Suppressor macrophage treated with lipopolysaccharide for 4 hours (primary cell): ENCODE measurements at regions not wholly inside any gene's neighbourhood (a gene's known extent, or its start where the extent isn't known, plus 50 kb on each side); places are given as distances from the start of the nearest gene placed in this dataset.
"Not testable (repeated sequence)": the region's sequence is repeated elsewhere in the genome, so short reads cannot be mapped to it uniquely, and the experiment has no call there.

ENCODE experiments used
- DNase-seq: peaks from one replicate; pipeline ENCODE4 v3.0.0-alpha.2; 2020

DNA sequence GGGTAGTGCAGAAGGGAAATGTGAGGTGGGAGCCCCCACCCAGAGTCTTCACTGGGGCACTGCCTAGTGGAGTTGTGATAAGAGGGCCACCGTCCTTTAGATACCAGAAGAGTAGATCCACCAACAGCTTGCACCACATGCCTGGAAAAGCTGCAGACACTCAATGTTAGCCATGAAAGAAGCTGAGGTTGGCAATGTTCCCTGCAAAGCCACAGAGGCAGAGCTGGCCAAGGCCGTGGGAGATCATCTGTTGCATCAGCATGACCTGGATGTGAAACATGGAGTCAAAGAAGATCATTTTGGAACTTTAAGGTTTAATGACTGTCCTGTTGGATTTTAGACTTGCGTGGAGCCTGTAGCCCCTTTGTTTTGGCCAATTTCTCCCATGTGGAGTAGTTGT lies 468.4 kb upstream of the FOXG1 start:
- no peak for DNase-seq

DNA sequence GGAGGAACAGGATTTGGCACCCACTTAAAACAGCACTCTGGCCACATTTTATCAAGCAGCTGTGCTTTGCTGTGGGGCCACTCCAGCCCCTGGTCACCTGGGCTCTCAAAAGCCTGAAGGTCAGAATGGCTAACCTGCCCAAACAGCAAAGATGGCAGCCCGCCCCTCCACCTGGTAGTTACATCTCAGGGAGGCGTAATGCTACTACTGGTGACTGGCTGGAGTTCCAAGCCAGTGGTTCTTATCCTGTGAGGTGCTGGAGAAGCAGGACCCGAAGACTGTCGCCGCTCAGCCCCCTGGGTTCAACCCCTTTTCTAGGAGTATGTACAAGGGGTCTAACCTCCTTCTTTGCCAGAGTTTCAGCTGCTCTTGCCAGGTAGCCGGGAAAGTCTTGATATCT lies 467.4 kb upstream of the FOXG1 start:
- no peak for DNase-seq

DNA sequence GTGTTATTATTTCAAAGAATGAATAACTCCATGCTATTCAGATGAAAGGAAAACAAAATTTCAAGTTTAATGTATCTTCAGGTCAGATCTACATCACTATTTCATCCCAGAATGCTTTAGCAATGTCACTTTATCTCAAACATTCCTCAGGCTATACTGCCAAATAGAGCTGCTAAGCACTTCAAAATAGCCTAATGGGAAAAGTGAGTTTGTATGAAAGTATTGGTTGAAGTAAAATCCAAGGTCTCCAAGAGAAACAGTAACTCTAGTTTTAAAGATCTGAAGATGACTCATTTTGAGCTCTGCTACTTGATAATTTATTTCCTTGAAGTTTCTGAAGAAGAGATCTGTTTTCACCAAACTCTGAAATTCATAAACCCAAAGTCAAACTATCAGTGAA lies 466.2 kb upstream of the FOXG1 start:
- no peak for DNase-seq

DNA sequence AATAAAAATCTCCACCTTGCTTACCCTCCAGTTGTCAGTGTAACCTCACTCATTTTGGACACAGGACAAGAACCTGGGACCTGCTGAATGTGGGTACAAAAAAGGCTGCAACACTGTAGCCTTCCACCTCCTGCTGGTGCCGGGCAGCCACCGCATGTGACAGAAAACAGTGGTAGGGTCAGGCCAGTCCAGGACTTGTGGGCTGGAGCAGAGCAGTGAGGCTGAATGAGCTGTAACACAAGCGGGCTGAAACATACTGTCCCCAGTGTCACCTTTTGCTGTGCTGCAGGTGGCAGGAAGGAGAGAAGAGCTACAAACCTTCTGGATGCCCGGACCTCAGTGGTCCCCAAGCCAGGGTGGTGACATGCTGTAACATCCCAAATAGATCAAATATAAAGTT lies 465.4 kb upstream of the FOXG1 start:
- DNase-seq = no peak

DNA sequence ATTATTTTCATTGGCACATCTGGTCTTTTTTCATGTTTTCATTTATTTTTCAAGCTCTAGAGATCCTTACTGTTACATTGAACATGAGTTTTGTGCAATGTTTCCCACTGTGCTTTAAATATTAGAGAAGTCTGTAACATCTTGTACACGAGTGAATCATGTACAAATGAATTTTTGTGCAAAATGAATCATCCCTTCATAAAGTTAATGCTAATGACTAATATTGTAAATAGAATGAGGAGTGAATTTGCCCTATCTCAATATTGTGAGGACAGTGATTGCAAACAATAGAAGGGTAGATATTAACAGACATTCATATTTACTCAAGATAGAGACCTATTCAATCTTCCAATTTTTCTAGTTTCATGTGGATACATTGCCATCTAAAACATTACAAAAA lies 463.3 kb upstream of the FOXG1 start:
- DNase-seq = no peak

DNA sequence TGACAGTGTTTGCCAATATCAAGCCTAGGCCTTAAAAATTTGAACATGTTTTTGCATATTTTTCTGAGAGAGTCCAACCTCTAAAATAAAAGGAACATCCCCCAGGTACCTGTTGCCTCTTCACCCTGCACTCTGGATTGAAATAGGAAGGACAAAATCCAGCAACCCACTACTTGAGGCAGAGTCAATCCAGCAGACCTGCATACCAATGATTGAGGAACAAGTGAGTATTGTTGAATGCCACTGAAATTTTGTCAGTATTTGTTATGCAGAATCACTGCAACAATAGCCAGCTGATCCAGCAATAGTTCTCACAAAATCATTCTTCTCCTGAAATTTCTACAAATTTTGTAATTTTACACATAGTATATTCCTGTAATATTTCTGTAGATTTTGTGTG lies 460.6 kb upstream of the FOXG1 start:
- no peak for DNase-seq

DNA sequence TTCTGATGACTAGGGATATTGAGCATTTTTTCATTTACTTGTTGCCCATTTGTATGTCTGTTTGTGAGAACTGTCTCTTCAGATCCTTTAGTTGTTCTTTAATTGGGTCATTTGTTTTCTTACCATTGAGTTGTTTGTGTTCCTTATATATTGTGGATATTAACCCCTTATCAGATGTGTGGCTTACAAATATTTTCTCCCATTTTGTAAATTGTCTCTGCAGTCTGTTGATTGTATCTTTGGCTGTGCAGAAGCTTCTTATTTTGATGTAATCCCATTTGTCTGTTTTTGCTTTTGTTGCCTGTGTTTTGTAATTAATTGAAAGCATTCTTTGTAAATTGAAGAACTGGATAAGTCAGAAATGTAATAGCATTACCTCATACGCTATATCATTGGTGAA lies 459.1 kb upstream of the FOXG1 start:
- no peak for DNase-seq

DNA sequence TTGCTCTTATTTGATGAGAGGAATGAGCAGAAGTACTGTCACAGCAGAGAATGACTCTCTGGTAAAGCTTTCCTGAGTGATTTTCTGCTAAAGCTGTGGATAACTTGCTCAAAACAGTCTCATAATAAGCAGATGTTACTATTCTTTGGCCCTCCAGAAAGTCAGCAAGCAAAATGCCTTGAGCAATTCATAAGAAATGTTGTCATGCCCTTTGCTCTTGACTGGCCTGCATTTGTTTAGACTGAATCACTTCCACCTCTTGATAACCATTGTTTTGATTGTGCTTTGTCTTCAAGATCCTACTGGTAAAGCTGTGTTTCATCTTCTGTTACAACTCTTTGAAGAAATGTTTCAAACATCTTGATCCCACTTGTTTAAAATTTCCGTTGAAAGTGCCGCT lies 457.9 kb upstream of the FOXG1 start:
- no peak for DNase-seq

DNA sequence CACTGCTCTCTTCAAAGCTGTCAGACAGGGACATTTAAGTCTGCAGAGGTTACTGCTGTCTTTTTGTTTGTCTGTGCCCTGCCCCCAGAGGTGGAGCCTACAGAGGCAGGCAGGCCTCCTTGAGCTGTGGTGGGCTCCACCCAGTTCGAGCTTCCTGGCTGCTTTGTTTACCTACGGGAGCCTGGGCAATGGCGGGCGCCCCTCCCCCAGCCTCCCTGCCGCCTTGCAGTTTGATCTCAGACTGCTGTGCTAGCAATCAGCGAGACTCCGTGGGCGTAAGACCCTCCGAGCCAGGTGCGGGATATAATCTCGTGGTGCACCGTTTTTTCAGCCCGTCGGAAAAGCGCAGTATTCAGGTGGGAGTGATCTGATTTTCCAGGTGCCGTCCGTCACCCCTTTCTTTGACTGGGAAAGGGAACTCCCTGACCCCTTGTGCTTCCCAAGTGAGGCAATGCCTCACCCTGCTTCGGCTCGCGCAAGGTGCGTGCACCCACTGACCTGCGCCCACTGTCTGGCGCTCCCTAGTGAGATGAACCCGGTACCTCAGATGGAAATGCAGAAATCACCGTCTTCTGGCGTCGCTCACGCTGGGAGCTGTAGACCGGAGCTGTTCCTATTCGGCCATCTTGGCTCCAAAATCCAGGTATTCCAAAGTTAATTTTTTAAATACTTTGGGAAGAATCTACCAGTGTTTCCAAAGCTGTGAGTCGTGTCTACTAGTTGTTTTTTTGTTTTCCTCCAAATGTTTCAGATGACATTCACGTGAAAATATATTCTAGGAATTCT lies 448.5 kb upstream of the FOXG1 start:
- not testable (repeated sequence) for DNase-seq

DNA sequence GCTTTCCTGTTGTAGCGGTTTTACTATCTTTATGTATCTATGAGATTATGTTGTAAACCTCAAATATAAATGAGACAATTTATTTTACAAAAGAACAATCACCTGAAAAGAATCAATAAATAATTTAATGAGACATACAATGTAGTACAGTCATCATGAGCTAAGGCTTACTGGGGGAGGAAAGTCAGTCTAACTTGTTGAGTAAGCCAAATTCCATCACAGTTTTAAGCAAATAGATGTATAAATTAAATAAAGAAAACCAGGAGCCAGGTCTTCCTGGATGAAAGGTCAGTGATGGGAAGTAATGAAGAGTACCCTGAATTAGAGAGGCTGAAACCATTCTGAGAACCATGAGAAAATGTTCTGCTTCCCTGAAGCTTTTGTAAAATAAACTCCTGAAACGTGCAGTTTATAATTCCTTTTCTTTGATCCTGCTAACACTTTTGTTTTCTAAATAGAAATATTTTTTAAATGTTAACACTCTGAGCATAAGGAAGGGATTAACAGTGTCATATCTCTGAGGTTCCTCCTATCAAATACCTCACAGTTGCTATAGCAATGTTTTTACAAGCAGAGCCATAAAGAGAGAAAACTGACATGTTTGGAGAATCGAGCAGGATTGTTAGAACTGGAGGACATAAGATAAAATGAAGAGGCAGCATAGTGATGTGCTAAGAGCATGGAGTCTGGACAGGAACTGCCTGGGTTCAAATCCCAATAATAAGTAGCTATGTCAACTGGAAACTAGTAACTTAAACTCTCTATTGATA lies 444.9 kb upstream of the FOXG1 start:
- no peak for DNase-seq

DNA sequence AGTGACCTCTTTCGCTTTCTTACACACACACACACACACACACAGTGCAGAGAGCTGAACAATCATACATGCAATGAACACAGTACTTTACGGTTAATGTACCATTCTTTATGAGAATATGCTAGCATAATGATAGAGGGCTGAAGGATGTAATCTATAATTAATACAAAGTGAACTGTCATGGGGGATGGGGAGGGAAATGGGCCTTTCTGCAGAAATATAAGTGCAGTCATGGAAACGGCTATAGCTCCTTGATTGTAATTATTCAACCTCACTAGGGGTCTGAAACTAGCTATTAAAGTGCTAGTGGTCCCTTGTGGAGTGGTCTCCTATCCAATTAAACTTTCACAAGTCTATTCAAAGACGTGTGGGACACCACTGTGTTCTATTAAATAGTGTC lies 443.2 kb upstream of the FOXG1 start:
- no peak for DNase-seq

DNA sequence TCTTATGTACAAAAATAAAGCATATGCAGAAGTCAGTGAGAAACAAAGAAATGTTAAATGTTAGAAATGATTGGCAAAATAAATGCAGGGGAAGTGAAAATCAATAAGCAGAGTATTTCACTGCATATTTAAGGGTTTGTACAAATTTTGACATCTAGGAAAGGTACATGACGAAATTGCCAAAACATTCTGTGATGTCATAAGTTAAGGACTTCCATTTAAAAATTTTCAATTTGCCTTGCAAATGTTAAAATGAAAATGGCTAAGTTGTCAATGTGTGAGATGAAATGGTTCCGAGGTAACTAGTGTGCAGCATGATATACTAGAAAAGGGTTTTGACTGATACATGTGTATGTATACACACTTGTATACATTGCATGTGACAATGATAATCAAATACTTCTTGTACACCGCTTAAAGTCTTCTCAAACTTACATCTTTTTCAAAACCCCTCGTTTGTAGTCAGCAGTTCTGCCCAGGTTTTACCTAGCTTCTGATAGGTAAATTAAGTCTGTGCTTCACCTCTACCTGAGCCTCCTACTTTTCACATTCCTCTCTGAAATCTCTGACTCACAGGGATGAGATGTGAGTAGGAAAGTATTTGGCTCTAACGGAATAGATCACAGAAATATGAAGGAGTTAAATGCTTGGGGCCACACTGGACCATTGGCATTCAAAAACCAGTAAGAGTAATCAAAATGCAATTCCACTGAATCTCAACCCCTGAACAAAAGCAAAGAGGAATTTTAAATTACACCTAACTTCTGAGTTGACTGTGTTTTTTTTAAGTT lies 442.4 kb upstream of the FOXG1 start:
- DNase-seq = no peak

DNA sequence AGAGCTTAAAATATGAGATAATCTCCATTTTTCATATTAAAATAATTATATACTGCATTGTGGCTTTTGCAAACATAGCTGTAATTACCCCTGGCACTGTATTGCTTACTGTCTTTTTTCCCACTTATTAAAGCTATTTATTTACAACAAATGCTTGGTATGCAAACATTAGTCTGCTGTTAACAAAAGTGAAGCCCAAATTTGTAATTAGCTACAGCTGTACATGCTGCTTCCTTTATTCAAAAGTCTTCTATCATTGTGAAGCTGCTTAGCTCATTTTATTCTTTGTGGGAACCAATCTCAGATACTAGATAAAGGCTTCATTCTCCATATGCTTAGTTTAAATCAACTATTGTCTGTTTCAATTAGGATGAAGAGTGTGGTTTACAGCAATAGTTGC lies 425.8 kb upstream of the FOXG1 start:
- no peak for DNase-seq

DNA sequence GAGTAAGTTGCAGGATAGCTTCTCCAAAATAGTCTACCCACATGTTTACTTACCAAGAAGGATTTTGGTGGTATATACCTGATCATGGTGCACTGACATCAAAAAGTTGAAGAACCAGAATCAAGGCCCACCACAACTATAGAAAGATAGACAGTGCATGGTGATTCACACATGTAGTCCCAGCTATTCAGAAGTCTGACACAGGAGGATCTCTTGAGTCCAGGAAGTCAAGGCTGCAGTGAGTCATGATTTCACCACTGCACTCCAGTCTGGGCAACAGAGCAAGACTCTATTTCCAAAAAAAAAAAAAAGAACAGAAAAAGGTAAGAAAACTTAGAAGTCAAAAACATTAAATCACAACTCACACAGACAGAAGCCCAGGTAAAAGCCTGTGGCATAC lies 422.2 kb upstream of the FOXG1 start:
- no peak for DNase-seq

DNA sequence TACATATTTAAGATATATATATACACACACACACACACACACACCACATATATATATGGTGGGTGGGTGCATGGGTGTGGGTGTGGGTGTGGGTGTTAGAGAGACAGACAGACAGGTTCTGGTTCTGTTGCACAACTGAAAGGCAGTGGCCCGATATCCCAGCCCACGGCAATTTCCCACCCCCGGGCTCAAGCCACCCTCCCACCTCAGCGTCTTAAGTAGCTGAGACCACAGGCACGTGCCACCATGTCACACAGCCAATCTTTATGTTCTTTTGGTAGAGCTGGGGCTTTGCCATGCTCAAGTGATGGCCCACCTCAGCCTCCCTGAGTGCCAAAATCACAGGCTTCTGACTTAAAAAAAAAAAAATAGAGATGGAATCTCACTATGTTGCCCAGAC lies 417.8 kb upstream of the FOXG1 start:
- DNase-seq = no peak

DNA sequence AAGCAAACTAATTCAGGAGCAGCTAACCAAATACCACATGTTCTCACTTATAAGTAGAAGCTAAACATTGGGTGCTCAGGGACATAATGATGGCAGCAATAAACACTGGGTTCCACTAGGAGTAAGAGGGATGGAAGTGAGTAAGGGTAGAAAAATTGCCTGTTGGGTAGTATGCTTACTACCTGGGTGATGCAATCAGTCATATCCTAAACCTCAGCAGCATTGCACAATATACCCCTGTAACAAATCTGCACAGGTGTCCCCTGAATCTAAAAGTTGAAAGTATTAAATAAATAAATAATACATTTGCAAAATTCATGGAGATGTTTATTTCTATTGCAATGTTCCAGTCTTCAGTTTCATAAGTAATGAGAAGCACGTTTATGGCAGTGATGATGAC lies 409.8 kb upstream of the FOXG1 start:
- DNase-seq = no peak

DNA sequence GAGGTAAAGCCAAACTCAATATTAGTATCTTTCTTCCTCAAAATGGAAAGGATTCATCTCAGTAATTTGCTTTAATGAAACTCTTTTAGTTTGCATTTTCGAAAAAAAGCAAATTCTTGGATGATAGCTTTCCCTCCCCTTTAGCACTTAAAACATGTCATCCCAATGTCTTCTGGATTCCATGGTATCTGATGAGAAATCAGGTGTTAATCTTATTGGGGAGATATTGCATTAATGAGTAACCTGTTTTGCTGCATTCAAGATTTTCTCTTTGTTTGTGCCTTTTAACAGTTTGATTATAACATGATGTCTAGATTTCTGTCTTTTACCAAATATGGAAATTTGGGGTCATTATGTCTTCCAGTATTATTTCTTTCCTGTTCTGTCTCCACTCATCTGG lies 405.1 kb upstream of the FOXG1 start:
- DNase-seq = no peak

DNA sequence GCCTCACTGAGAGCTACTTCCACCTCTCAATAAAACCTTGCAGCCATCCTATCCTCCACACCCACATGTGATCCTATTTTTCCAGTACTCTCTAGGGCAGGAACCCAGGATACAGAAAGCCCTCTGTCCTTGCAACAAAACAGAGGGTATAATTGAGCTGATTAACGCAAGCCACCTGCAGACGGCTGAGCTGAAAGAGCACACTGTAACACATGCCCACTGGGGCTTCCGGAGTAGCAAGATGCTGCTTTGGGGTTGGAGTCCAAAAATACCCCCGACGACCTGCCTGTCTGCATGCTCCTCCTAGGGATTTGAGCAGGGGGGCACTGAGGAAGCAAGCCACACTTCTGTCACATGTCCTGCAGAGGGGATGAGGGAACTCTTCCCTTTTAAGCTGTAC lies 401.1 kb upstream of the FOXG1 start:
- no peak for DNase-seq

DNA sequence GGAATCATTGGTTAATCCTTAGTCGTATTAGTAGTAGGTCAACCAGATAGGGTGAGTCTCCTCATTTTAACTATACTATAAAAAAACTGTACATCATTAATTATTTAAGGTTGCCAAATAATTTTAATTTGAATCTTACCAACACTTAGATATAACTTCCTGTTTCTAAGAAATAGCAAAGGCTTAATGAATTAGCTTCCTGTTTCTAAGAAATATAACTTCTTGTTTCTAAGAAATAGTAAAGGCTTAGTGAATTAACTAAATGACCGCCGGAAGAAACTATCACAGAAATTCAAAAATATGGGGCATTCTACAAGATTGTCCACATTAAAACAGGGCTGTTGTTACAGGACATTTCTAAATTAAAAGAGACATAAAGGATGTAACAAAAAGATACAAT lies 392.9 kb upstream of the FOXG1 start:
- no peak for DNase-seq

DNA sequence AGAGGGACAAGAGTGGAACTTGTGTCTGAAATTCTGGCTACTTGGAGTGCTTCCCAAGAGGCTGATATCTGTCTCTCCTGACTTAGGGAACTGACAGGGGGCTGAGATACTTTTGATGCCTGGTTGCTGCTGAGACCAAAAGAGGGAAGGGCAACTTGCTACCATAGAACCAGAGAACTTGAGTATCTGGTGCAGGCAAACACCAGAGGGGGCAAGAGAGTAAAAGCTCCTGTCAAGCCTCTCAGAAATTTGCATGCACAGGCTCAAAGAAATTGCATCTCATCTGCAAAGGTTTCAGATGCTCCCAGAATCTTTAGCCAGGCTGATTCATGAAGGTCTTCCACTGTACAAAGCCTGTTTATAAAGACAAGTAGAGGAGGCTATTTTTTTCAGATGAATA lies 391.3 kb upstream of the FOXG1 start:
- no peak for DNase-seq

DNA sequence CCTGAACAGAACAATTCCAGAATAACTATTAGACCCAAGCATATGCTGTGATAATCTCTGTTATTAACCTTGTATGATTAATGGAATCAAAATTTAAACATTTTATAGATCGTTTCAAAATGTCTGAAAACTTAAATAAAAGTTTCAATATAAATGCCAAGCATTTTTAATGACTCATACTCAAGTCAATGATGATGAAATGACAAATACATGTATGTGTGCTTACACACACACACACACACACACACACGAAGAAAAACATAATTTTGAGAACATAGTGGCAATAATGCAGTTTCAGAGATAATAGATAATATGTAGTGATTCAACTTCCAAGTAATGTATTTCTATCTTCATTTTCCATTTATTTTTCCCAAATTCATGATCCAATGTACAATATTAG lies 384.9 kb upstream of the FOXG1 start:
- no peak for DNase-seq

DNA sequence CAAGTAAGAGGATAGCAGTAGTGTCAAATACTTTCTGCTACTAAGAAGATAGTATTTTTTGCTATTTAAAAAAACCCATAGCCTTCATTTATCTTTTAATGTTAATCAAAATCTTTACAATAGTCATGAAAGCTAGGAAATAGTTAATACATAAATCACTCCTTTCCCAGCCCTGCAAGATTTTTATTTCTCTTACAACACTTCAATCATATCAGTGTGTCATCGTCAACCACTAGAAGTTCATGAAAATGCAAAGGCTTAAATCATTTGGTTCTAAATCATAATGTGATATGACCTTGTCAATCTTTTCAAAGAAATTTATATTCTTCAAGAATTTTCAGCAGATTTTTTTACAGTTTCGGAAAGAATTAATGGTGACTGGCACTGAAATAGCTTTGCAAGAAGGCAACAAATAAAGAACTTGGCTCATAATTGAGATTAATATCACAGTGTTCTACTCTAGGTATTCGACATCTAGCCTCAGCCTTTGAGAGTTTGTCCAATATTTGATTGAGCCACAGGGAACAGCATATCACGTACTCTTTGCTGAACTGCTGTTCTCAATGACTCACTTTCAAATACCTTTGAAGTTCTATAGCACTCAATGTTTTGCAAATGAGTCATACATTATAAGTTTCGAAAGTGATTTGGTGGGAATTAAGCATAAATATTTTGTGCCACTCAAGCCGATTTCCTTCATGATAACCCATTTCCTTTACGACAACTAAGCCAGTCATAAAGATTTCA lies 384.0 kb upstream of the FOXG1 start:
- no peak for DNase-seq

DNA sequence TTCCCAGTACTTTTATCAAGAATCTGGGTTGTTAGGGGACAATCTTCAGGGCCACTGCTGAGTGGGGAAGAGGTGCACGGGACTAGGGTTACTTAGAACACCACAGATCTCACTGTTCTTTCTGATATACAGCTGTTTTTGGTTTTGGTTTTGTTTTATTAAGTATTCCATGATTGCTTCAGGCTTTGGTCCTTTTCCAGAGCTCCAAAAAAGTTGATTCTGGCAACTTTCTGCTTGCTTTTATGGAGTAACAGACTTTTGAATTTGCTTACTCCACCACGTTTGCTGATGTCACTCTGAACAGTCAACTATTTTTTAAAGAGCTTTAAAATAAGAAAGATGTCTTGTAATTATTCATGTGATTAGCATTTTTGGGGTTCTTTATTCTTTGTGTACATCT lies 368.1 kb upstream of the FOXG1 start:
- DNase-seq = no peak
